Subcutaneous abdominal adipose tissue (tissue), 5 donors: ENCODE measurements at regions not wholly inside any gene's neighbourhood (a gene's known extent, or its start where the extent isn't known, plus 50 kb on each side); places are given as distances from the start of the nearest gene placed in this dataset.

ENCODE experiments used
- H3K27ac ChIP-seq: one replicate; pipeline ENCODE4 v1.7.0; 2013; ENCODE audit warnings: low read depth, mild to moderate bottlenecking, inconsistent platforms, low read length, moderate library complexity
- H3K27me3 ChIP-seq, 5 donors: one replicate each; pipeline ENCODE4 v1.7.0; 2013; ENCODE audit warnings: low read length in 5 of 5, inconsistent platforms in 1 of 5; ENCODE audit not compliant: control insufficient read depth in 5 of 5, insufficient read depth in 4 of 5
- H3K36me3 ChIP-seq, 5 donors: one replicate each; pipeline ENCODE4 v1.7.0; 2013; ENCODE audit warnings: low read length in 5 of 5; ENCODE audit not compliant: control insufficient read depth in 5 of 5, insufficient read depth in 5 of 5
- H3K4me1 ChIP-seq, 5 donors: one replicate each; pipeline ENCODE4 v1.7.0; 2013; ENCODE audit warnings: low read length in 5 of 5, mild to moderate bottlenecking in 3 of 5, moderate library complexity in 1 of 5; ENCODE audit not compliant: control insufficient read depth in 5 of 5, insufficient read depth in 5 of 5
- H3K4me3 ChIP-seq, 5 donors: one replicate each; pipeline ENCODE4 v1.7.0; 2013; ENCODE audit warnings: low read length in 5 of 5, low read depth in 1 of 5
- H3K9ac ChIP-seq, 5 donors: one replicate each; pipeline ENCODE4 v1.7.0; 2013; ENCODE audit warnings: low read length in 5 of 5, mild to moderate bottlenecking in 4 of 5, moderate library complexity in 3 of 5
- H3K9me3 ChIP-seq, 5 donors: one replicate each; pipeline ENCODE4 v1.7.0; 2013; ENCODE audit warnings: low read length in 5 of 5; ENCODE audit not compliant: control insufficient read depth in 5 of 5
- donor health status: healthy.
- donor health status: healthy.
- donor health status: healthy.
- donor health status: healthy.
- donor health status: healthy.

GRCh38 chr13:75231235-75231634 lies 250.7 kb downstream of the TBC1D4 start:
- H3K9ac ChIP-seq = no peak overlapping the region
- H3K27me3 ChIP-seq = no peaks in the 10 kb centered on the region
- no peaks in the 10 kb centered on the region for H3K36me3 ChIP-seq
- peaks cover 0 to 9% (median 0%) of the 10 kb centered on the region in 5 donors for H3K9me3 ChIP-seq
- H3K27ac ChIP-seq = no peak overlapping the region
- H3K4me3 ChIP-seq = no peak overlapping the region
- peaks cover 0 to 14% (median 0%) of the 10 kb centered on the region in 5 donors for H3K4me1 ChIP-seq

GRCh38 chr13:75226733-75227435 lies 255.1 kb downstream of the TBC1D4 start:
- Histone ChIP-seq H3K9me3 (peaks cover 0 to 6% (median 0%) of the 10 kb centered on the region in 5 donors), H3K27me3 (no peaks in the 10 kb centered on the region), H3K9ac (no peak overlapping the region), H3K27ac (no peak overlapping the region), H3K4me1 (peaks cover 0 to 16% (median 4%) of the 10 kb centered on the region in 5 donors), H3K36me3 (no peaks in the 10 kb centered on the region), H3K4me3 (no peak overlapping the region)

- H3K9me3 ChIP-seq = no peaks in the 10 kb centered on the region
- no peaks in the 10 kb centered on the region for H3K27me3 ChIP-seq
- no peak overlapping the region for H3K9ac ChIP-seq
- no peaks in the 10 kb centered on the region for H3K36me3 ChIP-seq
- H3K27ac ChIP-seq = no peak overlapping the region
- H3K4me3 ChIP-seq = no peak overlapping the region
- peaks cover 0 to 16% (median 5%) of the 10 kb centered on the region in 5 donors for H3K4me1 ChIP-seq
These were observed 255.9 kb downstream of the TBC1D4 start for GRCh38 chr13:75226092-75226491.

GRCh38 chr13:75225288-75226032 lies 256.5 kb downstream of the TBC1D4 start:
- no peaks in the 10 kb centered on the region for H3K9me3 ChIP-seq
- H3K4me1 ChIP-seq = peaks cover 0 to 16% (median 5%) of the 10 kb centered on the region in 5 donors
- H3K27me3 ChIP-seq = peaks cover 0 to under 1% (median 0%) of the 10 kb centered on the region in 5 donors
- H3K9ac ChIP-seq = no peak overlapping the region
- H3K36me3 ChIP-seq = no peaks in the 10 kb centered on the region
- no peak overlapping the region for H3K4me3 ChIP-seq
- H3K27ac ChIP-seq = no peak overlapping the region

GRCh38 chr13:75224053-75224742 lies 257.8 kb downstream of the TBC1D4 start:
- H3K4me3 ChIP-seq = no peak overlapping the region
- H3K9me3 ChIP-seq = no peaks in the 10 kb centered on the region
- H3K4me1 ChIP-seq = peaks cover 0 to 21% (median 11%) of the 10 kb centered on the region in 5 donors
- H3K27me3 ChIP-seq = peaks cover 0 to 5% (median 0%) of the 10 kb centered on the region in 5 donors
- H3K27ac ChIP-seq = no peak overlapping the region
- no peaks in the 10 kb centered on the region for H3K36me3 ChIP-seq
- no peak overlapping the region for H3K9ac ChIP-seq

- no peak overlapping the region for H3K27ac ChIP-seq
- peaks cover 0 to 15% (median 11%) of the 10 kb centered on the region in 5 donors for H3K4me1 ChIP-seq
These were observed 259.9 kb downstream of the TBC1D4 start for GRCh38 chr13:75222031-75222430.

GRCh38 chr13:75220861-75221260 lies 261.1 kb downstream of the TBC1D4 start:
- H3K9me3 ChIP-seq = no peaks in the 10 kb centered on the region
- no peak overlapping the region for H3K27ac ChIP-seq

More at GRCh38 chr13:75222031-75222430, 259.9 kb downstream of the TBC1D4 start:
- H3K4me3 ChIP-seq = no peak overlapping the region
- peaks cover 0 to 5% (median 0%) of the 10 kb centered on the region in 5 donors for H3K27me3 ChIP-seq
- H3K36me3 ChIP-seq = no peaks in the 10 kb centered on the region
- H3K9ac ChIP-seq = no peak overlapping the region
- H3K9me3 ChIP-seq = no peaks in the 10 kb centered on the region

GRCh38 chr13:75220238-75220542 lies 261.8 kb downstream of the TBC1D4 start:
- Histone ChIP-seq H3K27me3 (peaks cover 0 to 5% (median 0%) of the 10 kb centered on the region in 5 donors), H3K9ac (no peak overlapping the region), H3K9me3 (no peaks in the 10 kb centered on the region), H3K36me3 (no peaks in the 10 kb centered on the region), H3K4me1 (peaks cover 0 to 11% (median 5%) of the 10 kb centered on the region in 5 donors), H3K27ac (no peak overlapping the region), H3K4me3 (no peak overlapping the region)

More at GRCh38 chr13:75220861-75221260, 261.1 kb downstream of the TBC1D4 start:
- Histone ChIP-seq H3K4me3 (no peak overlapping the region), H3K9ac (no peak overlapping the region), H3K36me3 (no peaks in the 10 kb centered on the region), H3K27me3 (peaks cover 0 to 5% (median 0%) of the 10 kb centered on the region in 5 donors), H3K4me1 (peaks cover 0 to 11% (median 5%) of the 10 kb centered on the region in 5 donors)

- no peak overlapping the region for H3K9ac ChIP-seq
- no peak overlapping the region for H3K27ac ChIP-seq
- H3K27me3 ChIP-seq = peaks cover 0 to 5% (median 0%) of the 10 kb centered on the region in 5 donors
- H3K36me3 ChIP-seq = no peaks in the 10 kb centered on the region
- peaks cover 0 to 11% (median 5%) of the 10 kb centered on the region in 5 donors for H3K4me1 ChIP-seq
- no peaks in the 10 kb centered on the region for H3K9me3 ChIP-seq
- peak overlapping the region in 2 of 5 donors; percentile 31 to 52 for H3K4me3 ChIP-seq
These were observed 262.3 kb downstream of the TBC1D4 start for GRCh38 chr13:75219479-75220237.
